Stimulated activated CD4-positive, alpha-beta T cell treated with anti-CD3 and anti-CD28 coated beads, Interleukin-4, amount 100 ng/mL, for 1 hour (primary cell): ENCODE measurements at regions not wholly inside any gene's neighbourhood (a gene's known extent, or its start where the extent isn't known, plus 50 kb on each side); places are given as distances from the start of the nearest gene placed in this dataset.
"Not testable (repeated sequence)": the region's sequence is repeated elsewhere in the genome, so short reads cannot be mapped to it uniquely, and the experiment has no call there.

ENCODE experiments used
- DNase-seq: peaks from one replicate; pipeline ENCODE4 v3.0.0-alpha.2; 2020

DNA sequence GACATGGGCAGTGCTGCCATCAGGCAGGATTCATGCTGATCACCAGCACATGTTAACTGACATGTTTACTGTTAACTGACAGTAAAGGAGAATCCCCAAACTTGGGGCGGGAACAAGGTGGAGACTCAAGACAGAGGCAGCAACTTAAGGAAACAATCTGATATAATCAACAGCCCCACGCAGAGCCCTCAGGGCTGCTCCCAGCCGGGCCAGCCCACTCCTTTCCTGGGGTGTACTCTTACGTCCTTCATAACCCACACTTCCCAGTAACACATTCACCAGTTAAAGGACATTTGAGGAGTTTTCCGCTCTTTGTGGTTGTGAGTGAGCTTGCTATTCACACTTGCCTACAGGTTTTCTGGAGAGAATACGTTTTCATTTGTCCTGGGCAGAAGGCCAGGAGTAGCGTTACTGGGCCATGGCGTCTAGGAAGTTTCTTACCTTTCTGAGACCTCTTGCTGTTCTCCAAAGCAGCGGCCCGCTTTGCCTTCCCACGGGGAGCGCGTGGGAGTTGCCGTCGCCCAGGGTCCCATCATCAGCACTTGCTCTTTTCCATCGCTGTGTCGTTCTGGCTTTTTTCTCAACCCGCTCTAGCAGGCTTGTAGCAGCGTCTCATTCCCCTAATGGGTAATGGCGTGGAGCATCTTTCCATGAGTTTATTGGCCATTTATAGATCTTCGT is 56.4 kb downstream of the FOXF2 start:
- no peak for DNase-seq

DNA sequence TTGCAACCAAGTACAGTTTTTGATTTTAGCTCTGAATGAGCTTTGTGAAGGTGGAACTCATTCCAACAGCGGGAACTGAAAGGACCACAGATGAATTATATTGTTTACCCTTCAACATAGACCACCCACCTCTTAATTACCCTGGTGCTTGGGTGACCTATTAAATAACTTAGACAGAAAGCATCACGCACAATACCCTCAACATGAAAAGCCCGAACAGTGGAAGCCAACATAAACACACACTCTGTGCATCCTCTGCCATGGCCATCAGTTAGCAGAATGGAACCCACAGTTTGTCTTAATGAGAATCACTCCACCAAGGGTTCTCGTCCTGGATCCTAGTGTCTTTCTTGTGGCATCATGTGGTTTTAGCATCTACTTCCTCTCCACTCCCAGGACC is 60.5 kb downstream of the FOXF2 start:
- DNase-seq: no peak

DNA sequence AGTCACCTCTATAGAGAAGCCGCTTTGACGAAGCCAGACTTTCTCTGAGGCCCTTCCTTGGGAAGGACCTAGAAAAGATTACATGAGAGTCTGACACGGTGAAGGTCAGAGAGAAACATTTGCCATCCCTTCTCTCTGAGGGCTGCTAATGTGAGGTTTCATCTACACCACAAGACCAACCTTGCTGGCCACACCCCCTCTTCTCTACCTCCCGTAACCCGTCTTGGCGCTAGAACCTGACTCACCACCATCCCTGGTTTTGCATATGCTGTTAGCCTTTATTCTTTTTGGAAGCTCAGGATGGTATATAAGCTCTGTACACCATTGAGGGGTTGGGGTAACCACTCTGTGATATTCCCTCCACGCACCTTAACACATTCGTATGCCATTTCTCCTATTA is 63.6 kb downstream of the FOXF2 start:
- DNase-seq: no peak

DNA sequence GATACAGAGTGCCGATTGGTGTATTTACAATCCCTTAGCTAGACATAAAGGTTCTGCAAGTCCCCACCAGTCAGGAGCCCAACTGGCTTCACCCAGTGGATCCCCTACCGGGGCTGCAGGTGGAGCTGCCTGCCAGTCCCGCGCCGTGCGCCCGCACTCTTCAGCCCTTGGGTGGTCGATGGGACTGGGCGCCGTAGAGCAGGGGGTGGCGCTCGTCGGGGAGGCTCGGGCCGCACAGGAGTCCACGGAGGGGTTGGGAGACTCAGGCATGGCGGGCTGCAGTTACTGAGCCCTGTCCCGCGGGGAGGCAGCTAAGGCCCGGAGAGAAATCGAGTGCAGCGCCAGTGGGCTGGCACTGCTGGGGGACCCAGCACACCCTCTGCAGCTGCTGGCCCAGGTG is 67.4 kb downstream of the FOXF2 start:
- DNase-seq: not testable (repeated sequence)

DNA sequence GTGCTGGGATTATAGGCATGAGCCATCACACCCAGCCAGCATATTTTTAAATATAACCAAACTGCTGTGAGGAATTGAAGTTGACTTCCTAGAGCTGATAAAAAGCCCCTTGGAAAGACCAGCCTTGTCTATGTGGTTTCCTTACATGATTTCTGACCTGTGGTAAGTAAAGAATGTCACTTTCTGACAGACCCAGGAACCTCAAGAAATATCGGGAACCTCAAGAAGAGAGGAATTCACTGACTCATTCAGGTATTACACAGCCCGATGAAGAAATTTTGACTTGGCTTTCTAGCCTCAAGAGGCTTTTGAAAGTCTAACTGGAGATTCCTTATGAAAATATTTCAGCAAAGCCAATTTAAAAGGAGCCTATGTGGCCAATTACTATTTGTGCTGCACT is 71.8 kb downstream of the FOXF2 start:
- DNase-seq: no peak

DNA sequence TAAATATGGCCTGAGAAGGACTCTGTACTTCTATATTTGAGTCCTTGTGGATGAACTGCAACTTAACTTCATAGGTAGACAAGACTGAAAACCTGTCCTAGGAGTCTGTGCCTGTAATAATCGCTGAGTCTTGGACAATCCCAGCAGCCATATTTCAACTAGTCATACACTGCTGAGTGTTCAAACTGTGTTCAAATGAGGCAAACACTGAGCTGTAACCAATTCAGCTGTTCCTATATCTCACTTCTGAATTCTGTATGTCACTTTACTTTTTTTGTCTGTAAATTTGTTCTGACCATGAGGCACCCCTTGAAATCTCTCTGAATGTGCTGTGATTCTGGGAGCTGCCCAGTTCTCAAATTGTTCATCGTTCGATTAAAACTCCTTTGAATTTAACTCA is 72.4 kb downstream of the FOXF2 start:
- DNase-seq: no peak

DNA sequence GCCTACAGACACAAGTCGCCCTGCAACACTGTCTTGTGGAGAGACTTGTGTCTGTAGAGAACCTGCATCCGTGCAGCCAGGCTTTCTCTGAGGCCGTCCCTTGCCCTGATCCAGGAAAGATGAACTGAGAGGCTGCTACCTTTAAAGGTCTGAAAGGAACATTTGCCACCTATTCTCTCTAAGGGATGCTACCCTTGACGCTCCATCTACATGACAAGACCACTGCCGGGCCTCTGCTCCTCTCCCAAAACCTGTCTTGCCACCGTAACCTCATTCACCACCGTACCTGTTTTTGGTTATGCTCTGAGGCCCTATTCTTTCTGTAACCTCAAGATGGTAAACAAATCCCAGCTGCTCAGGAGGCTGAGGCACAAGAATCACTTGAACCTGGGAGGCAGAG is 73.9 kb downstream of the FOXF2 start:
- no peak for DNase-seq

DNA sequence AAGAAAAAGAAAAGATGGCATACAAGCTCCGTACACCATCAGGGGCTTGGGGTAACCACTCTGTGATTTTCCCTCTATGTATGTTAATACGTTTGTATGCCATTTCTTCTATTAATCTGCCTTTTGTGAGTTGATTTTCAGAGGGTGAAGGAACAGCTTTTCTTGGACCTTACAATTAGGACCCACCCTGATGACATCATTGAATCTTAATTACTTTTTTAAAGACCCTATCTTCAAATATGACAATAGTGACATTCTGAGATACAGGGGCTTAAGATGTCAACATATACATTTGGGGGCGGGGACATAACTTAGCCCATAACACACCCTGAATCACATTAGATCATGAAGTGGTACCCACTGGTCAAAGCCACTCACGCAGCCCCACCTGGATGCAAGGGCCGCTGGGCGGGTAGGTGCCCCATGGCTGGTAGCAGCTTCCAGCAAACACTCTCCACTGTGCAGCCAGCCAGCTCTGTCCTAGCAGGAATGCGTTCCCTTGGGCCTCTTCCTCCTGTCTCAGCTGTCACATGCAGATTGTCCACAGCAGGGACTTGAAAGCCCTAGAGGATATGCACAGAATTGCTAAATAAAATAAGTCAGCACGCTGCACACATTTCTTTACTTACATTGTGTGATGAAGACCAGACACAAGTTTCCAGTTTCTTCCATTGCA is 74.5 kb downstream of the FOXF2 start:
- no peak for DNase-seq

DNA sequence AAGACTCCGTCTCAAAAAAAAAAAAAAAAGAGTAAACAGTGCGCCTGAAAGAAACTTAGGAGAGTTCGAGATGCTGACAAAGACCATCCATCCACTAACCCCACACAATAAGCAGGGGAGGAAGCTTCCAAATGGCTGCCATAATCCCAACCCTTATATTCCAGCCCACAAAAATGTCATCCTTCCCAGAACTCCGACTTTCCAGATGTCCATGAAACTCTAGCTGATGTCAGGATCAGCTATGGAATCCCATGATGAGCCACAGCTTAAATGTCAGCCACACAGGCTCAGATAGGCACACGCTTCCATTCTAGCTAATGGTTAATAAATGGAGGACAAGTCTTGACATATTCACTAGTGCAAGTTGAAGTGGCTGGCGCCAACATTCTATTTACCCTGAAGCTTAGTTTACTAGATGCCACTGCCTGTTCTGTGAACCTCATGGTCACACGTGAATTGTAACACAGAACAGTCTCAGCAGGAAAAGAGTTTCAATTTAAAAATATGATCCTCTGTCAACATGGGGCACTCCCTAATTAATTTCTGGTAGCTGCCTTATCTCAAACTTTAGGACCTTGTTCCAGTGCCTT is 75.5 kb downstream of the FOXF2 start:
- DNase-seq: no peak

DNA sequence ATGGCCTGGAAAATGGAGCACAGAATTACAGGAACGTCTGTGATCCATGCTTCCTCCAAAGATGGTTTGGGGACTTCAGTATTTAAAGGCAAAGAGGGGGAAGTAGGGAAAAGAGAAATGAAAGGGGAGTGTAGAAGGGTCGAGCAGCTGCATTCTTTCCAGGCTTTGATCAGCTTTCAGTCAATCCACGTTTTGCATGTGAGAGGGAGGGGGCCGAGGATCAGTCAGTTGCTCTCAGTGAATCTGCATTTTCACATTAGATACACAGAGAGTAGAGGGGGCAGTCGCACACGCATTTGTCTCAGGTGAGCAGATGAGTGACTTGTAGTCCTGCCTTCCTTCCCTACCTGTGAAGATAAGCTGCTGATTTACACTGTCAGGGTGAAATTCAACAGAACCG is 78.8 kb downstream of the FOXF2 start:
- no peak for DNase-seq

DNA sequence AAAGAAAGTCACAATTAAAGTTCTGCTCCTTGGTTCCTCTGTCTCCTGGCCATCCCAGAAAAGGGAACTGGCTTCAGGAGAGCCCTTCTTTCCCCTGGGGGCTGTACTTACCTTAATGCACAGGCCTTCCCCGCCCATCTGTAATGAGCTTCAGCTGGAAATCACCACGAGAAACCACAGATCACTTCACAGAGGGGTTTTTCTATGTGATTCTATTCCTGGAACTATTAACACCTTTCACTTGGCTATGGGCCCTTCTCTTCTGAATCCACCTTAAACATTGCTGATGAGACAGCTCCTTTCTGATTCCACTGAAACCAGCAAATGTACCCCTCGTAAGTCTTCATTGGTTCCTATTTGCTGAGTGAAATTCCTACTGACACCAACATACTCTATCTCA is 80.7 kb downstream of the FOXF2 start:
- DNase-seq: no peak

DNA sequence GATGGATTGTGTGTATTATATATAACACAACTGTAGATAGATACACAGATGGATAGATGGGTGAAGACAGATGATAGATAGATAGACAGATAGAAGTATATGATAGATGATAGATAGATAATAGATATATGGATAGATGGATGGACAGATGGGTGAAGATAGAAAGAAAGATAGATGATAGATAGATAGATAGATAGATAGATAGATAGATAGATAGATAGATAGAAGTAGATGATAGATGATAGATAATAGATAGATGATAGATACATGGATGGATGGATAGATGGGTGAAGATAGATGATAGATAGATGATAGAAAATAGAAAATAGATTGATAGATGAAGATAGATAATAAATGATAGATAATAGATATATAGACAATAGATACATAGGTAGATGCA is 83.3 kb downstream of the FOXF2 start:
- DNase-seq: no peak

DNA sequence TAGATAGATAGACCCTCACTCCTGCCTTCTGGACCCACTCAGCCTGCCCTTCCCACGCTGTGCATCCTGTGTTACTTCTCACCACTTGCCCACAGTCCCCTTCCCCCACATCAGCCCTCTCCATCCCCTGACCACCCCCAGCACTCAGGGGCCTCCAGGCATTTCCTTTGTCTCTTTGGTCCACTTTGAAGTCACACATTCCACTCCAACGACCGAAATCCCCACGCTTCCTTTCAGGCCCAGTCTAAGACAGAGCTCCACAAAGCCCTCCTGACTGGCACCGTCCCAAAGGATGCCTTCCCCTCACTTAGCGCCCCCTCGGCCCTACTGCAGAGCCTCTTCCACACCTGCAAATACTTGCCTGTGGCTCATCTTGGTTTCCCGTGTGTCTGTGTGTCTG is 83.8 kb downstream of the FOXF2 start:
- no peak for DNase-seq

DNA sequence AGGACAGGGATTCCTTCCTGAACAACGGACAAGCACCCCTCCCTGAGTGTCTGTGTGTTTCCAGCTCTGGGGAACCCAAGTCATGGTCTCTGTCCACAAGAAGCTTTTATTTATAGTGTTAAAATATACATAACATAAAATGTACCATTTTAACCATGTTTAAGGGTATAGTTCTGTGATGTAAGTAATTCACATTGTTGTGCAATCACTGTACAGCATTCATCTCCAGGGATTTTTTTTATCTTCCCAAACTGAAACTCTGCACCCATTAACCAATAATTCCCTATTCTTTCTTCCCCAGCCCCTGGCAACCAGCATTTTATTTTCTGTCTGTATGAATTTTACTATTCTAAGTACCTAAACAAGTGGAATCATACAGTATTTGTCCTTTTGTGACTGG is 84.2 kb downstream of the FOXF2 start:
- no peak for DNase-seq

DNA sequence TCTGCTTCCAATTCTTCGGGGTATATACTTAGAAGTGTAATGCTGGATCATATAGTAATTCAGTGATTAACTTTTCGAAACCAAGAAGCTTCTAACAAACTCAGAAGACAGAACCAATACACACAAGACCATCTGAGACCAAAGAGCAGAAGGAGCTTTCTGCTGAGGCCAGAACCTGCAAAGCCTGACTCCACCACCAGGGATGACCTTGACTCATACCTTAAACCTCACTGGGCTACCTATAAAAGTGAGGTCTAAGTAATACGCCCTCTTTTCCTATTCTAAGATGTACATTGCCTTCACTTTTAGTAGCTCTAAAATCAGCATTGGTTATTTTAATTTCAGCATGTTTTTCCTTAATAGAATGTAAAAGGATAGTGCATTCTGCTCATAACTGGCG is 84.8 kb downstream of the FOXF2 start:
- no peak for DNase-seq

DNA sequence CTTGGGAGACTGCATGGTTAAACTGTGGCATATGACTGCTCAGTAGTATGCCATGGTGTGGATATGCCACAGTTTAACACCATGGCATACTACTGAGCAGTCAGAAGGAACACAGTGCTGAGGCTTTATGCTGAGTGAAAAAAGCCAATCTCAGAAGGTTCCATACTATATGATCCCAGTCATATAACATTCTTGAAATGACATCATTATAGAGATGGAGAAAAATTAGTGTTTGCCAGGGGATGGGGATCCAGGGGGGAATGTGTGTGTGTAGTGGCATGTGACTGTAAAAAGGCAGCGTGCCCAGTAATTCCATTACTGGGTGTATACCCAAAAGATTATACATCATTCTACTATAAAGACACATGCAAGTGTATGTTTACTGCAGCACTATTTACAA is 85.8 kb downstream of the FOXF2 start:
- DNase-seq: no peak

DNA sequence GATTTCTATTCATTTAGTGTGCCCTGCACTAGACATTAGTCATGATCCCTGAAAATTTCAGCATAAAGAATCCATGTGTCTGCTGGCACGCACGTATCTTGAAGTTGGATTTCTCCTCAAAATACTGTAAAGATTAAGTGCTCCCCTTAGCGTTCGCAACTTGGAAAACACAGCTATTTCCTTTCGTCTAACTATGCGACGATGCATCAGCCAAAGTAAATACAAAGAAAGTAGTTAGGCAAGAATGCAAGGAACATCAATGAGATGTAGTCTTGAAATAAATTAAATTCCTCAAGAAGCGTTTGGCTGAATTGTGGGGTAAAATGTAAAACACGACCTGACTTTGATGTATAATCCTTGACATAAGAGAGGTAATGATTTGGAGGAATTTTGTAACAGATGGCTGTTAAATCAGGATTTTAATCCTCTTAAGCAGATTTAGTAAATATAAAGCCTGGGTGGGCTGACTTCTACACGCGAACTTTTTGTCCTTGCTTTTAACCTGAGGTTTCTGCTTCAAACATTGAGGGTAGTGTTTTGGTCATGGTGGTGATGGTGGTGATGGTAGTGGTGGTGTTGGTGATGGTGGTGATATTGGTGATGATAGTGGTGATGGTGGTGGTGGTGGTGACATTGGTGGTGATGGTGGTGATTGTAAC is 88.2 kb downstream of the FOXF2 start:
- no peak for DNase-seq

DNA sequence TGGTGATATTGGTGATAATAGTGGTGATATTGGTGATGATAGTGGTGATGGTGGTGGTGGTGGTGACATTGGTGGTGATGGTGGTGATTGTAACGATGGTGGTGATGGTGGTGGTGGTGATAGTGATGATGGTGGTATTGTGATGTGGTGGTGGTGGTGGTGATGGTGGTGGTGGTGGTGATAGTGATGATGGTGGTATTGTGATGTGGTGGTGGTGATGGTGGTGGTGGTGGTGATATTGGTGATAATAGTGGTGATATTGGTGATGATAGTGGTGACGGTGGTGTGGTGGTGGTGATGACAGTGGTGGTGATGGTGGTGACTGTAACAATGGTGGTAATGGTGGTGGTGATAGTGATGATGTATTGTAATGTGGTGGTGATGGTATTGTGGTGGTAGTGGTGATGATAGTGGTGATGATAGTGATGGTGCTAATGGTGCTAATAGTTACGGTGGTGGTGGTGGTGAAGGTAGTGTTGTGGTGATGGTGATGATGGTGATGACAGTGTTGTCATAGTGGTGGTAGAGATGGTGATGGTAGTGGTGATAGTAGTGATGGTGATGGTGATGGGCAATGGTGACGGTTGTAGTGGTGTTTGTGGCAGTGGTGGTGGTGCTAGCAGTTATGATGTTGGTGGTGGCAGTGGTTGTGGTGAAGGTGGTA is 88.9 kb downstream of the FOXF2 start:
- DNase-seq: not testable (repeated sequence)

DNA sequence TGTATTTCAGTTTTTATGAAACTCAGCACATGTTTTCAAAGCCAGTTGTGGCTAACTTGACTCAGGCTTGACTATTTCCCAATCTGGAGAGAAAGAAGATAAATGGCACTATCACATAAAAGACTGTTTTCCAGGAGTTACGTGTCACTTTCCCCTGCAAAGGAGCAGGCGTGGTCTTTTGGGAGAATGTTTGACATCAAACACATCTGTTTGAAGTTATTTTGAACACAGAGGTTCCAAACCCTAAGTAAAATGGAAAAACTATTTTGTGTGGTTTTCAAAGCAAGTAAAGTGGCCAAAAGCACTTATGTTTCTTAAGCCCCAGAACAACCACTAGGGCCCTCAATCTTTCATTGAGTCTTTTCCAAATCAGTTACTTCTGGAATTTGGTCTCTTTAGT is 89.7 kb downstream of the FOXF2 start:
- no peak for DNase-seq

DNA sequence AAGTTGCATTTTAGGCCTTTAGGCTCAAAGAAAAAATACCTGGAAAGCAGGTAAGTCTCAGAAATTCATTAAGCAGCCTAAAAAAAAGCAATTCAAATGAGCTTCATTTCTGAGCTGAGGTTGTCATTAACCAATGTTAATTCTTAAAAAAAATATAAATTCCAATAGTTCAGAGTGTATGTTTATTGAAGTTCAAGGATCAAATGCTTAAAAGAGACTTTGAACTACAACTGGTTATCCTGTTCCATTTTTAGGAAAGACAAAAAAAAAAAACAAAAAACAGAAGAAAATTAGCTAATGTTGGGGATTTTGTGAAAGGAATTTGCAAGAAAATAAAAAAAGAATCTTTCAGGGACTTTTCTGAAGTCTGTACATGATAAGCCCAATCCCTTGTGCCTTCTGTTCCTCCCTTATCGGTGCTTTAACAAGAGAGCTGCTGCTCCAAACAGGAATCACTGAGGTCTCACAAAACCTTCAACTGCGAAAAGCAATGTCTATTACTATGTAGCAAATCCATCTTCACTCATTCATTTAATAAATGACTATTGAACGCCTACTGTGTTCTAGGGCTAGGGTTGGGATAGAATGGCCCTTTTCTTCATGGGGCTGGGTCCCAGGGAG is 90.3 kb downstream of the FOXF2 start:
- DNase-seq: no peak

DNA sequence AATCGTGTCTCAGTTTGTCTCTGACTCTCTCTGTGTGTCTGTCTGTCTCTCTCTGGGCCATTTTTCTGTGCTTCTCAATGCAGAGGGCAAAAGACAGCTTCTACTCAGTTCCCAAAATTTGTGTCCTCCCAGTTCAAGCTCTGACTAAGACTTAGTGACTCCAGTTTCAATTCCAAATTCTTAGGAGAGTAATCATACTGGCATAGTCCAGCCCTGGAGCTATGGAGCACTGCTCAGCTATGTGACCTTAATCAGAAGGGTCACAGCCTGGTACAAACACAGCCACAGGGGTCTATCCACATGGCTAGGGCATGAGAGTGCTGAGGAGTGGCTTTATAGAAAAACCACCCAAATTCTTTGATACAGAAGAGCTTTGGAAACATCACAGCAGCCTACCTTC is 91.9 kb downstream of the FOXF2 start:
- no peak for DNase-seq

DNA sequence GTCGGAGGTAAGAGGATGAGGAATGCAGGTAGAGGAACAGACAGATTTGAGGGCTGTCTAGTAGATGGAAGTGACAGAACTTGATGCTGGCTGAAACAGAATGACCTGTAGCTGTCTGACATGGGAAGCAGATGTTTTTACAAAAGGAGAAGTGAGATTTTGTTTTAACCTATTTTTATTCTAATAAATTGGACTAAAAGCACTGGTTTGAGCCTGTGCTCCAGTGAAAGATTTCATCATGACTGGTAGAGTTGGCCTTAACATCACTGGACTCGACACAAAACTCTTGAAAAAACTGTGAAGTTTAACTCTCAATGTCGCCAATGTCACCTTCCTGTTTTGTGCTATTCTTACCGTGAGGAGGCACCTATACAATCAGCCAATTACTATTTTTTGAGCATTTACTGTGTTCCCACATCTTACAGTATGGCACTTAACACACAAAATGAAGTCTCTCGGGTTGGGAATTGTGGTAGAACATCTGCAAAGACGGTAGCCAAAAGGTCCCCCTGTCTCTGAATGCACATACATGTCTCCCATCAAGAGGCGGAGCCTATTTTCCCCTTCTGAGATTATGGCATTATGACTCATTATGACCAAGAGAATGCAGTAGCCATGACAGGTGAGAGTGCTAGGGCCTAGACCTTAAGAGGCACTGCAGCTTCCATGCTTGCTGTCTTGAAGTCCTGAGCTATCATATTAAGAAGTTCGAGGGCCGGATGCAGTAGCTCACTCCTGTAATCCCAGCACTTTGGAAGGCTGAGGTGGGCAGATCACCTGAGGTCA is 93.2 kb downstream of the FOXF2 start:
- DNase-seq: no peak
